ENCODE measurements at regions not wholly inside any gene's neighbourhood (a gene's known extent, or its start where the extent isn't known, plus 50 kb on each side); places are given as distances from the start of the nearest gene placed in this dataset.

DNA sequence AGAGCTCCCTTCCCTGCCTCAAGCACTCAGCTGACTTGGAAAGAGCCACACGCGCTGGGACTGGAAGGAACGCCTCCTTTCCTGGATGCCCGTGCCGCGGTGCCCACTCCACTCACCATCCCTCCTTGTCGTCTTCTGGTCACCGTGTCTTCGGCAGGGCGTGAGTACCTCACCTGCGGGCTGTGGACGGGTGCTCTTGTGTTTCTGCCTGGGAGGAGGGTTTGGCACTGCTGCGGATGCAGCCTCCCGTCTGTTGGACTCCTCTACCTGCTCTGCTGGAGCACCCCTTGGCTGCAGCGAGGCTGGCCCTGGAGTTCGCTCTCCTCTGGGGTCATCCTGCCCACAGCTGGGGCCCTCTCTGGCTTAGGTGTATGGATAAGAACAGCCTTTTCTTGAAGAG is 612.7 kb downstream of the BRD1 start:
- no peak for TF ChIP-seq CTCF (IDR thresholded peaks at IDR 0.05)
- TF ChIP-seq POLR2AphosphoS5 (IDR thresholded peaks at IDR 0.05; ENCODE audit: low read depth, low read length): no peak

All from Panc1 (cell line).